ENCODE measurements at regions not wholly inside any gene's neighbourhood (a gene's known extent, or its start where the extent isn't known, plus 50 kb on each side); places are given as distances from the start of the nearest gene placed in this dataset.

DNA sequence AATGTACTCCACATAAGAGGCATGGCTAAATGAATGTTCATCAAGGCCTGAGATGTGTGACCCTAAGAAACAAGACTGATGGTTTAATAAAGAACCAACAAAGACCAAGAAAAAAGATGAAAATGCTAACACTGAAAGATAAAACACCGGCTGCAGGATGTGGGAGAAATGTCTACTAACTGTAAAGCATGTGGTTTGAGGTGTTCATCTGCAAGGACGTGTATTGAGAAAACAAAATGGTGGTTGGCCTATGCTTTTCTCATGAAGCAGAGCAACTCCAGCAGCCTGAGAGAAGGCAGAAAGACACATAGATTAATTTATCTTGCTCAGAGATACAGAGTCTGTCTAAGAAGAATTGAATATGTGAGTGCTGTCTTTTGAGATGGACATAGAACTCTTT, 109.3 kb downstream of the KDR start:
- ATAC-seq (no peak), DNase-seq (ENCODE audit: low read depth, low spot score) (no peak)
- Histone ChIP-seq H4K20me1 (ENCODE audit: insufficient read depth) (no peaks in the 10 kb centered on the region), H3K36me3 (ENCODE audit: control insufficient read depth in 1 of 2, insufficient read depth in 2 of 2, low read length in 2 of 2) (no peaks in the 10 kb centered on the region), H3K4me3 (replicated peaks in 1 of 2; ENCODE audit: low read depth in 1 of 2, low read length in 2 of 2) (no peak overlapping the region), H3K27me3 (ENCODE audit: insufficient read depth, low read length) (no peaks in the 10 kb centered on the region), H3K79me2 (ENCODE audit: insufficient read depth, low read length) (no peaks in the 10 kb centered on the region), H3K9me2 (ENCODE audit: insufficient read depth) (no peaks in the 10 kb centered on the region), H3K4me2 (ENCODE audit: low read length) (no peak overlapping the region), H3K27ac (ENCODE audit: low read depth, low read length) (no peak overlapping the region), H3K4me1 (ENCODE audit: control insufficient read depth in 1 of 2, insufficient read depth in 2 of 2, low read length in 2 of 2) (no peaks in the 10 kb centered on the region), H2AFZ (ENCODE audit: low read depth, low read length, poor library complexity, severe bottlenecking) (no peak overlapping the region), H3K9ac (ENCODE audit: low read length) (no peak overlapping the region), H3K9me3 (ENCODE audit: control insufficient read depth in 1 of 2, insufficient read depth in 1 of 2, low read depth in 1 of 2, low read length in 2 of 2) (no peaks in the 10 kb centered on the region)
- no peak for TF ChIP-seq SIN3A (IDR thresholded peaks at IDR 0.05; ENCODE audit: low read depth)
- TF ChIP-seq EZH2phosphoT487 (IDR thresholded peaks at IDR 0.05; ENCODE audit: borderline replicate concordance): no peak
- TF ChIP-seq, protein P1, sequence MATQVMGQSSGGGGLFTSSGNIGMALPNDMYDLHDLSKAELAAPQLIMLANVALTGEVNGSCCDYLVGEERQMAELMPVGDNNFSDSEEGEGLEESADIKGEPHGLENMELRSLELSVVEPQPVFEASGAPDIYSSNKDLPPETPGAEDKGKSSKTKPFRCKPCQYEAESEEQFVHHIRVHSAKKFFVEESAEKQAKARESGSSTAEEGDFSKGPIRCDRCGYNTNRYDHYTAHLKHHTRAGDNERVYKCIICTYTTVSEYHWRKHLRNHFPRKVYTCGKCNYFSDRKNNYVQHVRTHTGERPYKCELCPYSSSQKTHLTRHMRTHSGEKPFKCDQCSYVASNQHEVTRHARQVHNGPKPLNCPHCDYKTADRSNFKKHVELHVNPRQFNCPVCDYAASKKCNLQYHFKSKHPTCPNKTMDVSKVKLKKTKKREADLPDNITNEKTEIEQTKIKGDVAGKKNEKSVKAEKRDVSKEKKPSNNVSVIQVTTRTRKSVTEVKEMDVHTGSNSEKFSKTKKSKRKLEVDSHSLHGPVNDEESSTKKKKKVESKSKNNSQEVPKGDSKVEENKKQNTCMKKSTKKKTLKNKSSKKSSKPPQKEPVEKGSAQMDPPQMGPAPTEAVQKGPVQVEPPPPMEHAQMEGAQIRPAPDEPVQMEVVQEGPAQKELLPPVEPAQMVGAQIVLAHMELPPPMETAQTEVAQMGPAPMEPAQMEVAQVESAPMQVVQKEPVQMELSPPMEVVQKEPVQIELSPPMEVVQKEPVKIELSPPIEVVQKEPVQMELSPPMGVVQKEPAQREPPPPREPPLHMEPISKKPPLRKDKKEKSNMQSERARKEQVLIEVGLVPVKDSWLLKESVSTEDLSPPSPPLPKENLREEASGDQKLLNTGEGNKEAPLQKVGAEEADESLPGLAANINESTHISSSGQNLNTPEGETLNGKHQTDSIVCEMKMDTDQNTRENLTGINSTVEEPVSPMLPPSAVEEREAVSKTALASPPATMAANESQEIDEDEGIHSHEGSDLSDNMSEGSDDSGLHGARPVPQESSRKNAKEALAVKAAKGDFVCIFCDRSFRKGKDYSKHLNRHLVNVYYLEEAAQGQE (IDR thresholded peaks at IDR 0.05; ENCODE audit: low read depth): no peak
- TF ChIP-seq, protein P2, sequence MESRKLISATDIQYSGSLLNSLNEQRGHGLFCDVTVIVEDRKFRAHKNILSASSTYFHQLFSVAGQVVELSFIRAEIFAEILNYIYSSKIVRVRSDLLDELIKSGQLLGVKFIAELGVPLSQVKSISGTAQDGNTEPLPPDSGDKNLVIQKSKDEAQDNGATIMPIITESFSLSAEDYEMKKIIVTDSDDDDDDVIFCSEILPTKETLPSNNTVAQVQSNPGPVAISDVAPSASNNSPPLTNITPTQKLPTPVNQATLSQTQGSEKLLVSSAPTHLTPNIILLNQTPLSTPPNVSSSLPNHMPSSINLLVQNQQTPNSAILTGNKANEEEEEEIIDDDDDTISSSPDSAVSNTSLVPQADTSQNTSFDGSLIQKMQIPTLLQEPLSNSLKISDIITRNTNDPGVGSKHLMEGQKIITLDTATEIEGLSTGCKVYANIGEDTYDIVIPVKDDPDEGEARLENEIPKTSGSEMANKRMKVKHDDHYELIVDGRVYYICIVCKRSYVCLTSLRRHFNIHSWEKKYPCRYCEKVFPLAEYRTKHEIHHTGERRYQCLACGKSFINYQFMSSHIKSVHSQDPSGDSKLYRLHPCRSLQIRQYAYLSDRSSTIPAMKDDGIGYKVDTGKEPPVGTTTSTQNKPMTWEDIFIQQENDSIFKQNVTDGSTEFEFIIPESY (IDR thresholded peaks at IDR 0.05; ENCODE audit: extremely low read depth, insufficient replicate concordance, low read length): no peak
- no peak for TF ChIP-seq CBX3 (IDR thresholded peaks at IDR 0.05; ENCODE audit: low read depth)
- TF ChIP-seq TCF7L2 (IDR thresholded peaks at IDR 0.05; ENCODE audit: borderline replicate concordance, extremely low read depth, insufficient read depth, insufficient read length): no peak
- no peak for TF ChIP-seq ZNF274 (IDR thresholded peaks at IDR 0.05; ENCODE audit: low read depth, low read length)
- TF ChIP-seq, protein P3, sequence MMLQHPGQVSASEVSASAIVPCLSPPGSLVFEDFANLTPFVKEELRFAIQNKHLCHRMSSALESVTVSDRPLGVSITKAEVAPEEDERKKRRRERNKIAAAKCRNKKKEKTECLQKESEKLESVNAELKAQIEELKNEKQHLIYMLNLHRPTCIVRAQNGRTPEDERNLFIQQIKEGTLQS (IDR thresholded peaks at IDR 0.05): no peak
- TF ChIP-seq JUND (IDR thresholded peaks at IDR 0.05): no peak
- TF ChIP-seq EGR1 (IDR thresholded peaks at IDR 0.05; ENCODE audit: low read depth): no peak
- TF ChIP-seq ZFX (IDR thresholded peaks at IDR 0.05): no peak
- TF ChIP-seq SRF (IDR thresholded peaks at IDR 0.05; ENCODE audit: low read depth): no peak
- TF ChIP-seq CEBPB (IDR thresholded peaks at IDR 0.05; ENCODE audit: low read depth): no peak
- TF ChIP-seq, protein P4, sequence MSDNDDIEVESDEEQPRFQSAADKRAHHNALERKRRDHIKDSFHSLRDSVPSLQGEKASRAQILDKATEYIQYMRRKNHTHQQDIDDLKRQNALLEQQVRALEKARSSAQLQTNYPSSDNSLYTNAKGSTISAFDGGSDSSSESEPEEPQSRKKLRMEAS (IDR thresholded peaks at IDR 0.05): no peak
- no peak for TF ChIP-seq ELF1 (IDR thresholded peaks at IDR 0.05; ENCODE audit: borderline replicate concordance, low read depth)
- no peak for TF ChIP-seq POLR2A (IDR thresholded peaks at IDR 0.05; ENCODE audit: borderline replicate concordance, extremely low read depth, insufficient read depth, insufficient read length)
- CTCF ChIA-PET: no interaction called here
- POLR2A ChIA-PET: no interaction called here
- intact Hi-C loops (cut with micrococcal nuclease): no loop called here
- BruUV-seq (replicated peaks): no TSS peak
- RAD21 ChIA-PET (ENCODE audit: low non-redundant PET in 1 of 2, low total read pairs in 2 of 2, uncharacterized antibody in 2 of 2, unreplicated experiment in 2 of 2): no interaction called here
